Bronchial epithelial cell (primary cell): ENCODE measurements at regions not wholly inside any gene's neighbourhood (a gene's known extent, or its start where the extent isn't known, plus 50 kb on each side); places are given as distances from the start of the nearest gene placed in this dataset.
A peak's percentile ranks its signal among the peaks of the same experiment; 100 is the strongest.
"Not testable (repeated sequence)": the region's sequence is repeated elsewhere in the genome, so short reads cannot be mapped to it uniquely, and the experiment has no call there.

Source experiments
- DNase-seq: peaks from one replicate; pipeline ENCODE4 v3.0.0-alpha.2; 2010; ENCODE audit warnings: low read depth
- FAIRE-seq: peaks from 2 replicates; lab custom pipeline; 2011; peaks lifted over from hg19 to GRCh38; lab: Jason Lieb, UNC
- H3K27me3 ChIP-seq: 2 replicates; pipeline ENCODE4 v1.5.1; 2011; ENCODE audit warnings: low read length; ENCODE audit not compliant: control insufficient read depth, insufficient read depth
- H3K36me3 ChIP-seq: 2 replicates; pipeline ENCODE4 v1.5.1; 2011; ENCODE audit warnings: low read length; ENCODE audit not compliant: control insufficient read depth, insufficient read depth
- H3K4me3 ChIP-seq: 2 replicates; pipeline ENCODE4 v1.5.1; 2011; ENCODE audit warnings: mild to moderate bottlenecking, low read depth, low read length, control low read depth
- CTCF ChIP-seq: IDR thresholded peaks from 2 replicates; pipeline ENCODE4 v1.5.1; 2011; ENCODE audit warnings: mild to moderate bottlenecking, moderate library complexity, low read length, control low read depth, inconsistent platforms; ENCODE audit not compliant: insufficient read depth, severe bottlenecking

GRCh38 chr21:29431680-29432079 lies 133.0 kb downstream of the BACH1 start:
- no peaks in the 10 kb centered on the region for H3K27me3 ChIP-seq
- FAIRE-seq (no peak), DNase-seq (no peak)
- H3K36me3 ChIP-seq, result no peaks in the 10 kb centered on the region
- TF ChIP-seq CTCF, result no peak
- no peak overlapping the region for H3K4me3 ChIP-seq

- H3K4me3 ChIP-seq, result no peak overlapping the region
- FAIRE-seq (no peak), DNase-seq (peak; percentile 22)
- H3K36me3 ChIP-seq, result no peaks in the 10 kb centered on the region
- H3K27me3 ChIP-seq, result no peaks in the 10 kb centered on the region
- TF ChIP-seq CTCF, result no peak
Observed at GRCh38 chr21:29433366-29434059, 134.8 kb downstream of the BACH1 start.

GRCh38 chr21:29434081-29434480 lies 135.4 kb downstream of the BACH1 start:
- no peak for TF ChIP-seq CTCF
- DNase-seq (peak; percentile 16), FAIRE-seq (no peak)
- no peaks in the 10 kb centered on the region for H3K27me3 ChIP-seq
- no peak overlapping the region for H3K4me3 ChIP-seq
- no peaks in the 10 kb centered on the region for H3K36me3 ChIP-seq

- H3K36me3 ChIP-seq, DNase-seq, H3K4me3 ChIP-seq, FAIRE-seq, H3K27me3 ChIP-seq: not testable (repeated sequence)
Observed at GRCh38 chr21:29434982-29435381, 136.3 kb downstream of the BACH1 start.

GRCh38 chr21:29436143-29436542 lies 137.4 kb downstream of the BACH1 start:
- Histone ChIP-seq H3K27me3 (no peaks in the 10 kb centered on the region), H3K4me3 (no peak overlapping the region), H3K36me3 (no peaks in the 10 kb centered on the region)
- FAIRE-seq (no peak), DNase-seq (no peak)
- TF ChIP-seq CTCF, result no peak

- no peak overlapping the region for H3K4me3 ChIP-seq
- DNase-seq (no peak), FAIRE-seq (no peak)
- H3K36me3 ChIP-seq, result no peaks in the 10 kb centered on the region
- H3K27me3 ChIP-seq, result no peaks in the 10 kb centered on the region
- no peak for TF ChIP-seq CTCF
Observed at GRCh38 chr21:29436650-29437049, 137.9 kb downstream of the BACH1 start.
